ENCODE measurements at regions not wholly inside any gene's neighbourhood (a gene's known extent, or its start where the extent isn't known, plus 50 kb on each side); places are given as distances from the start of the nearest gene placed in this dataset.

GRCh38 chr6:27806981-27807440, 105.2 kb downstream of the OR2B2 start:
- TF ChIP-seq, protein P1, sequence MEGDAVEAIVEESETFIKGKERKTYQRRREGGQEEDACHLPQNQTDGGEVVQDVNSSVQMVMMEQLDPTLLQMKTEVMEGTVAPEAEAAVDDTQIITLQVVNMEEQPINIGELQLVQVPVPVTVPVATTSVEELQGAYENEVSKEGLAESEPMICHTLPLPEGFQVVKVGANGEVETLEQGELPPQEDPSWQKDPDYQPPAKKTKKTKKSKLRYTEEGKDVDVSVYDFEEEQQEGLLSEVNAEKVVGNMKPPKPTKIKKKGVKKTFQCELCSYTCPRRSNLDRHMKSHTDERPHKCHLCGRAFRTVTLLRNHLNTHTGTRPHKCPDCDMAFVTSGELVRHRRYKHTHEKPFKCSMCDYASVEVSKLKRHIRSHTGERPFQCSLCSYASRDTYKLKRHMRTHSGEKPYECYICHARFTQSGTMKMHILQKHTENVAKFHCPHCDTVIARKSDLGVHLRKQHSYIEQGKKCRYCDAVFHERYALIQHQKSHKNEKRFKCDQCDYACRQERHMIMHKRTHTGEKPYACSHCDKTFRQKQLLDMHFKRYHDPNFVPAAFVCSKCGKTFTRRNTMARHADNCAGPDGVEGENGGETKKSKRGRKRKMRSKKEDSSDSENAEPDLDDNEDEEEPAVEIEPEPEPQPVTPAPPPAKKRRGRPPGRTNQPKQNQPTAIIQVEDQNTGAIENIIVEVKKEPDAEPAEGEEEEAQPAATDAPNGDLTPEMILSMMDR (conservative IDR thresholded peaks at IDR 0.05 in 1 of 2, IDR thresholded peaks at IDR 0.05 in 1 of 2; ENCODE audit: extremely low read depth in 1 of 2, insufficient read depth in 1 of 2, low read depth in 1 of 2, low read length in 2 of 2) = no peak
- no peak for TF ChIP-seq EZH2 (IDR thresholded peaks at IDR 0.05; ENCODE audit: borderline replicate concordance, low read length)
